AG04449 (cell line): ENCODE measurements at regions not wholly inside any gene's neighbourhood (a gene's known extent, or its start where the extent isn't known, plus 50 kb on each side); places are given as distances from the start of the nearest gene placed in this dataset.

Experiments
- CTCF ChIA-PET: fragments of 350-600 bp; formaldehyde crosslinking; extraction: SDS; loops from one replicate; lab custom pipeline; 2021; ENCODE audit warnings: antibody characterized with exemption; lab: Yijun Ruan, JAX
- POLR2A ChIA-PET: fragments of 400-600, 350-600 bp; formaldehyde crosslinking; extraction: SDS; loops from one replicate; lab custom pipeline; 2020; ENCODE audit warnings: antibody characterized with exemption, inconsistent platforms; lab: Yijun Ruan, JAX
- DNase-seq: peaks from one replicate; pipeline ENCODE4 v3.0.0-alpha.2; 2010; ENCODE audit warnings: low read depth, low spot score
- H3K4me3 ChIP-seq: 2 replicates; pipeline ENCODE4 v1.5.1; 2011; ENCODE audit warnings: low read depth, mild to moderate bottlenecking, control low read depth, low read length
- TF ChIP-seq, protein P1 (sequence below): IDR thresholded peaks from one replicate; pipeline ENCODE4 v1.5.1; 2011; ENCODE audit warnings: mild to moderate bottlenecking, moderate library complexity, low read length, control low read depth, inconsistent platforms; ENCODE audit not compliant: insufficient read depth; ENCODE audit errors: missing control alignments

GRCh38 chr12:124080649-124081048, 107.6 kb downstream of the ZNF664 start:
- no peak for DNase-seq
- no peak overlapping the region for H3K4me3 ChIP-seq
- CTCF ChIA-PET, result no interaction called here
- POLR2A ChIA-PET, result no interaction called here
- TF ChIP-seq, protein P1, sequence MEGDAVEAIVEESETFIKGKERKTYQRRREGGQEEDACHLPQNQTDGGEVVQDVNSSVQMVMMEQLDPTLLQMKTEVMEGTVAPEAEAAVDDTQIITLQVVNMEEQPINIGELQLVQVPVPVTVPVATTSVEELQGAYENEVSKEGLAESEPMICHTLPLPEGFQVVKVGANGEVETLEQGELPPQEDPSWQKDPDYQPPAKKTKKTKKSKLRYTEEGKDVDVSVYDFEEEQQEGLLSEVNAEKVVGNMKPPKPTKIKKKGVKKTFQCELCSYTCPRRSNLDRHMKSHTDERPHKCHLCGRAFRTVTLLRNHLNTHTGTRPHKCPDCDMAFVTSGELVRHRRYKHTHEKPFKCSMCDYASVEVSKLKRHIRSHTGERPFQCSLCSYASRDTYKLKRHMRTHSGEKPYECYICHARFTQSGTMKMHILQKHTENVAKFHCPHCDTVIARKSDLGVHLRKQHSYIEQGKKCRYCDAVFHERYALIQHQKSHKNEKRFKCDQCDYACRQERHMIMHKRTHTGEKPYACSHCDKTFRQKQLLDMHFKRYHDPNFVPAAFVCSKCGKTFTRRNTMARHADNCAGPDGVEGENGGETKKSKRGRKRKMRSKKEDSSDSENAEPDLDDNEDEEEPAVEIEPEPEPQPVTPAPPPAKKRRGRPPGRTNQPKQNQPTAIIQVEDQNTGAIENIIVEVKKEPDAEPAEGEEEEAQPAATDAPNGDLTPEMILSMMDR, result no peak

- H3K4me3 ChIP-seq, result no peak overlapping the region
- no peak for DNase-seq
- POLR2A ChIA-PET, result no interaction called here
- CTCF ChIA-PET, result no interaction called here
- TF ChIP-seq, protein P1, result no peak
These were observed 109.0 kb downstream of the ZNF664 start for GRCh38 chr12:124082012-124082411.

DNA sequence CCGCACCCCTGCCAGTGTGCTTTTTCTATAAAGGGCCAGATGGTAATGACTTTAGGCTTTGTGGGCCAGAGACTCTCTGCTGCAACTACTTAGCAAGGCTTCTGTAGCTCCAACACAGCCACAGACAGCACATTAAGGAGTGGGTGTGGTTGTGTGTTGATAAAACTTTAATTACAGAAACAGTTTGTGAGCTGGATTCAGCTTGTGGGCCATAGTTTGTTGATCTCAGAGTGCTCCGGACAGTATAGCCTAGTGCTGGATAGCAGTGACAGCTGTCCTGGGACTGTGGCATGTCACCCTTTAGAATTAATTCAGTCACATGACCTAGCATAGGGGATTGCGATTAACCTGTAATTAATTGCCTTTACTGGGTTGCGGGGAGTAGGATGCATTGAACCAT, 109.7 kb downstream of the ZNF664 start:
- TF ChIP-seq, protein P1, result no peak
- POLR2A ChIA-PET, result no interaction called here
- H3K4me3 ChIP-seq, result no peak overlapping the region
- CTCF ChIA-PET, result no interaction called here
- no peak for DNase-seq

GRCh38 chr12:124083708-124084107, 110.7 kb downstream of the ZNF664 start:
- POLR2A ChIA-PET, result no interaction called here
- H3K4me3 ChIP-seq, result no peak overlapping the region
- DNase-seq, result no peak
- TF ChIP-seq, protein P1, result no peak
- CTCF ChIA-PET, result no interaction called here

GRCh38 chr12:124085419-124086296, 112.6 kb downstream of the ZNF664 start:
- TF ChIP-seq, protein P1, result no peak
- CTCF ChIA-PET, result interaction anchor here (1.2 kb wide), 1 partner anchor 20 kb away, joined by 3 read pairs; no protein-coding TSS in a partner anchor
- no peak for DNase-seq
- no peak overlapping the region for H3K4me3 ChIP-seq
- POLR2A ChIA-PET, result no interaction called here

DNA sequence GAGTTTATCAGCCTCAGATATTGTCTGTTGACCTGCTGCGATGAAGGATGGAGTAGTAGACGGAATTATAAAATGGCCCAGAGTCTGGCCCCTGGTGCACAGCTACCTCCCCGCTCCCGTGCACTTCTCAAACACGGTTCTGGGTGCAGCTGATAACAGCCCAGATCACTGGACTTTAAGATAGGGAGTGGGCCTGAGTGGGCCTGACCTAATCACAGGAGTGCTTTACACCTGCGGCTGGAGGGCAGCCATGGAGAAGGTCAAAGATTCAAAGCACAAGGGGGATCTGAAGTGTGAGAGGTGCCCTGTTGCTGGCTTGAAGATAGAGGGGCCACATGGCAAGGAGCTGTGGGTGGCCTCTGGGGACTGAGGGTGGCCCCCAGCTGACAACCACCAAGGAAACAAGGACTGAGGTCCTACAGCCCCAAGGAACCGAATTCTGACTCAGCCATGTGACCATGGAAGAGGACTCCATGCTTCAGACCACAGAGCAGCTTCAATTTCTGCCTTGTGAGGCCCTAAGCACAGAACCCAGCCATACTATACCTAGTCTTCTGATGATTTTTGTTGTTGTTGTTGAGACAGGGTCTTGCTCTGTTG, 113.4 kb downstream of the ZNF664 start:
- no peak for DNase-seq
- H3K4me3 ChIP-seq, result no peak overlapping the region
- CTCF ChIA-PET, result interaction anchor here (1.2 kb wide), 1 partner anchor 20 kb away, joined by 3 read pairs; no protein-coding TSS in a partner anchor
- POLR2A ChIA-PET, result no interaction called here
- TF ChIP-seq, protein P1, result no peak
